ENCODE measurements at regions not wholly inside any gene's neighbourhood (a gene's known extent, or its start where the extent isn't known, plus 50 kb on each side); places are given as distances from the start of the nearest gene placed in this dataset.

GRCh38 chr13:63436325-63436668, 2020.6 kb upstream of the PCDH20 start:
- ChIA-PET POLR2A (no interaction called here), RAD21 (ENCODE audit: low non-redundant PET in 1 of 2, low total read pairs in 2 of 2, uncharacterized antibody in 2 of 2, unreplicated experiment in 2 of 2) (no interaction called here), CTCF (no interaction called here)
- Histone ChIP-seq H3K27ac (ENCODE audit: low read depth, low read length) (no peak overlapping the region), H3K4me3 (replicated peaks in 1 of 2; ENCODE audit: low read depth in 1 of 2, low read length in 2 of 2) (no peak overlapping the region), H2AFZ (ENCODE audit: low read depth, low read length, poor library complexity, severe bottlenecking) (no peak overlapping the region), H3K4me2 (ENCODE audit: low read length) (no peak overlapping the region), H3K27me3 (ENCODE audit: insufficient read depth, low read length) (no peaks in the 10 kb centered on the region), H3K4me1 (ENCODE audit: control insufficient read depth in 1 of 2, insufficient read depth in 2 of 2, low read length in 2 of 2) (peaks cover 0 to 7% of the 10 kb centered on the region in 2 experiments; a peak in 1 of 4 replicates), H3K79me2 (ENCODE audit: insufficient read depth, low read length) (no peaks in the 10 kb centered on the region), H3K9me3 (ENCODE audit: control insufficient read depth in 1 of 2, insufficient read depth in 1 of 2, low read depth in 1 of 2, low read length in 2 of 2) (no peaks in the 10 kb centered on the region), H3K9ac (ENCODE audit: low read length) (no peak overlapping the region), H4K20me1 (ENCODE audit: insufficient read depth) (no peaks in the 10 kb centered on the region), H3K9me2 (ENCODE audit: insufficient read depth) (no peaks in the 10 kb centered on the region), H3K36me3 (ENCODE audit: control insufficient read depth in 1 of 2, insufficient read depth in 2 of 2, low read length in 2 of 2) (no peaks in the 10 kb centered on the region)
- DNase-seq (ENCODE audit: low read depth, low spot score) (no peak), ATAC-seq (no peak)
- TF ChIP-seq, protein P1, sequence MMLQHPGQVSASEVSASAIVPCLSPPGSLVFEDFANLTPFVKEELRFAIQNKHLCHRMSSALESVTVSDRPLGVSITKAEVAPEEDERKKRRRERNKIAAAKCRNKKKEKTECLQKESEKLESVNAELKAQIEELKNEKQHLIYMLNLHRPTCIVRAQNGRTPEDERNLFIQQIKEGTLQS (IDR thresholded peaks at IDR 0.05) = no peak
- TF ChIP-seq YY1 (IDR thresholded peaks at IDR 0.05; ENCODE audit: extremely low read depth, insufficient replicate concordance, low read depth, low read length) (no peak), EGR1 (IDR thresholded peaks at IDR 0.05; ENCODE audit: low read depth) (no peak), ZBTB33 (IDR thresholded peaks at IDR 0.05; ENCODE audit: extremely low read depth, insufficient replicate concordance, low read length) (no peak), CEBPB (IDR thresholded peaks at IDR 0.05; ENCODE audit: low read depth) (no peak), CBX3 (IDR thresholded peaks at IDR 0.05; ENCODE audit: low read depth) (no peak), SIN3A (IDR thresholded peaks at IDR 0.05; ENCODE audit: low read depth) (no peak), FOSL1 (IDR thresholded peaks at IDR 0.05; ENCODE audit: low read depth) (no peak), EZH2 (IDR thresholded peaks at IDR 0.05) (no peak), RAD21 (IDR thresholded peaks at IDR 0.05; ENCODE audit: low read depth) (no peak), POLR2AphosphoS5 (IDR thresholded peaks at IDR 0.05; ENCODE audit: low read depth, low read length) (no peak), TCF7L2 (IDR thresholded peaks at IDR 0.05; ENCODE audit: borderline replicate concordance, extremely low read depth, insufficient read depth, insufficient read length) (no peak)
- intact Hi-C loops (cut with micrococcal nuclease) = no loop called here
- BruUV-seq (replicated peaks) = no TSS peak

All from HCT116 (cell line).